GM10266 (cell line): ENCODE measurements at regions not wholly inside any gene's neighbourhood (a gene's known extent, or its start where the extent isn't known, plus 50 kb on each side); places are given as distances from the start of the nearest gene placed in this dataset.
"Not testable (repeated sequence)": the region's sequence is repeated elsewhere in the genome, so short reads cannot be mapped to it uniquely, and the experiment has no call there.

ENCODE experiments used
- DNase-seq: peaks from one replicate; pipeline ENCODE4 v3.0.0; 2012; ENCODE audit errors: extremely low spot score
- TF ChIP-seq, protein P1 (sequence below): IDR thresholded peaks from 2 replicates; pipeline ENCODE4 v1.5.1; 2012; ENCODE audit warnings: mild to moderate bottlenecking, low read depth; ENCODE audit not compliant: control insufficient read depth, insufficient read depth; ENCODE audit errors: missing control alignments

- DNase-seq: no peak
Observed at GRCh38 chr12:47610686-47611252, 95.1 kb downstream of the RPAP3 start.

GRCh38 chr12:47609806-47610205, 96.0 kb downstream of the RPAP3 start:
- TF ChIP-seq, protein P1, sequence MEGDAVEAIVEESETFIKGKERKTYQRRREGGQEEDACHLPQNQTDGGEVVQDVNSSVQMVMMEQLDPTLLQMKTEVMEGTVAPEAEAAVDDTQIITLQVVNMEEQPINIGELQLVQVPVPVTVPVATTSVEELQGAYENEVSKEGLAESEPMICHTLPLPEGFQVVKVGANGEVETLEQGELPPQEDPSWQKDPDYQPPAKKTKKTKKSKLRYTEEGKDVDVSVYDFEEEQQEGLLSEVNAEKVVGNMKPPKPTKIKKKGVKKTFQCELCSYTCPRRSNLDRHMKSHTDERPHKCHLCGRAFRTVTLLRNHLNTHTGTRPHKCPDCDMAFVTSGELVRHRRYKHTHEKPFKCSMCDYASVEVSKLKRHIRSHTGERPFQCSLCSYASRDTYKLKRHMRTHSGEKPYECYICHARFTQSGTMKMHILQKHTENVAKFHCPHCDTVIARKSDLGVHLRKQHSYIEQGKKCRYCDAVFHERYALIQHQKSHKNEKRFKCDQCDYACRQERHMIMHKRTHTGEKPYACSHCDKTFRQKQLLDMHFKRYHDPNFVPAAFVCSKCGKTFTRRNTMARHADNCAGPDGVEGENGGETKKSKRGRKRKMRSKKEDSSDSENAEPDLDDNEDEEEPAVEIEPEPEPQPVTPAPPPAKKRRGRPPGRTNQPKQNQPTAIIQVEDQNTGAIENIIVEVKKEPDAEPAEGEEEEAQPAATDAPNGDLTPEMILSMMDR: no peak
- DNase-seq: no peak

More at GRCh38 chr12:47610686-47611252, 95.1 kb downstream of the RPAP3 start:
- TF ChIP-seq, protein P1: no peak

- DNase-seq: not testable (repeated sequence)
Observed at GRCh38 chr12:47608671-47609070, 97.2 kb downstream of the RPAP3 start.

- DNase-seq: no peak
- TF ChIP-seq, protein P1: no peak
Observed at GRCh38 chr12:47604221-47604873, 101.5 kb downstream of the RPAP3 start.

- TF ChIP-seq, protein P1: no peak
- DNase-seq: no peak
Observed at GRCh38 chr12:47602949-47603558, 102.8 kb downstream of the RPAP3 start.

DNA sequence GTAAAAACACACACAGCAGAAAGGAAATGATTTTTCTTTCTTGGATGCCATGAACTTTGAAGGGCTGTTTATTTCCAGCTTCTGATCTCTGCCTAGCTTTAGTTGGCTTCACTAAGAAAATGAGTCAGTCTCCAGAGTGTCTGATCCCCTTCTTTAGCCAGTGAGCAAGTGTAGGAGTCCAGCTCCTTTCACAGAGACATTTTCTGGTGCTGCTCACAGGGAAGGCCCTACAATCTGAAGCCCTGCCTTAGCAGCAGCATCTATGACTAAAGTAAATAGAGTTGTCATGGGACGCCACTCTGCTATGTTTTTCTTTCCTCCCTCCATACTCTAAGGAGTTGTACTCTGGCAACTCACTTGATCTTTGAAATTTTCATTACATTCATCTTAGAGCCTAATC, 103.5 kb downstream of the RPAP3 start:
- TF ChIP-seq, protein P1: no peak
- no peak for DNase-seq

DNA sequence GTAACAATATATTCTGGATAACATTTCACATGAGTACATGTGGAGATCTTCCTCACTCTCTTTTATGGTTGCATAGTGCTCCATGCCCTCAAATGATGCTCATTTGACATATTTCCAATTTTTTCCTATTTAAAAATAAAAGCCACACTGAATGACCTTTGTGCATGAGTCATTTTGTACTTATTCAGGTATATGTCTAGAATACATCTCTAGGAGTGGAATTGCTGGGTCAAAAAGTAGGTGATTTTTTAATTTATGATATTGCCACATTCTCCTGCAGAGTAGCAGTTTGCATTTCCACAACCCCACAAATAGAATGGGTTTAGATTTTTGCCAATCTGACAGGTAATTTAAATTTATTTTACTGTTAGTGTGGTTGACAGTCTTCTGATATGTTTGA, 104.8 kb downstream of the RPAP3 start:
- TF ChIP-seq, protein P1: no peak
- no peak for DNase-seq

GRCh38 chr12:47591795-47592194, 114.0 kb downstream of the RPAP3 start:
- no peak for DNase-seq
- TF ChIP-seq, protein P1: no peak
